K562 (cell line): ENCODE measurements at regions not wholly inside any gene's neighbourhood (a gene's known extent, or its start where the extent isn't known, plus 50 kb on each side); places are given as distances from the start of the nearest gene placed in this dataset.

ENCODE experiments used
- ATF7 ChIP-seq: fragments of 450-650 bp; IDR thresholded peaks from 2 replicates; pipeline ENCODE4 v1.7.1; 2014; ENCODE audit warnings: mild to moderate bottlenecking, moderate library complexity
- HDGF ChIP-seq: fragments of 450-650 bp; IDR thresholded peaks from 2 replicates; pipeline ENCODE4 v1.6.1; 2016
- HNRNPH1 ChIP-seq: fragments of 200-400 bp; formaldehyde crosslinking; optimal IDR thresholded peaks from 2 replicates; pipeline ENCODE3; 2017; ENCODE audit warnings: low read depth, mild to moderate bottlenecking, low read length, moderate library complexity
- KLF16 ChIP-seq: IDR thresholded peaks from 2 replicates; pipeline ENCODE4 v1.6.1; 2016; ENCODE audit warnings: antibody characterized with exemption
- MTF1 ChIP-seq: fragments of 250-450 bp; sonication (Bioruptor Pico); IDR thresholded peaks from 2 replicates; pipeline ENCODE4 v1.9.0; 2021; ENCODE audit warnings: moderate library complexity, mild to moderate bottlenecking, inconsistent platforms, borderline replicate concordance
- NCOA4 ChIP-seq: fragments of 450-650 bp; IDR thresholded peaks from 2 replicates; pipeline ENCODE4 v1.6.1; 2018; ENCODE audit warnings: mild to moderate bottlenecking; ENCODE audit not compliant: partially characterized antibody
- RERE ChIP-seq: sonication (generic); formaldehyde crosslinking; IDR thresholded peaks from 2 replicates; pipeline ENCODE4 v1.8.0; 2023; ENCODE audit warnings: missing genetic modification reagents, mild to moderate bottlenecking, borderline replicate concordance
- SIN3B ChIP-seq: fragments of 450-650 bp; IDR thresholded peaks from 2 replicates; pipeline ENCODE4 v1.6.1; 2017; ENCODE audit warnings: low read depth, mild to moderate bottlenecking, moderate library complexity
- SMARCA4 ChIP-seq: fragments of 450-650 bp; IDR thresholded peaks from 2 replicates; pipeline ENCODE4 v1.6.1; 2016
- SOX6 ChIP-seq: fragments of 450-650 bp; IDR thresholded peaks from 2 replicates; pipeline ENCODE4 v1.6.1; 2014; ENCODE audit warnings: mild to moderate bottlenecking
- TARDBP ChIP-seq: fragments of 450-650 bp; IDR thresholded peaks from 2 replicates; pipeline ENCODE4 v1.6.1; 2016
- ZNF124 ChIP-seq: sonication (generic); formaldehyde crosslinking; IDR thresholded peaks from 2 replicates; pipeline ENCODE4 v1.8.1; 2022; ENCODE audit warnings: missing genetic modification reagents
- ZNF143 ChIP-seq: sonication (generic); formaldehyde crosslinking; IDR thresholded peaks from 2 replicates; pipeline ENCODE4 v1.9.0; 2022; ENCODE audit warnings: mild to moderate bottlenecking, missing genetic modification reagents
- ZNF24 ChIP-seq: fragments of 450-650 bp; IDR thresholded peaks from 2 replicates; pipeline ENCODE4 v1.6.1; 2016
- ZNF263 ChIP-seq: sonication (generic); formaldehyde crosslinking; IDR thresholded peaks from 2 replicates; pipeline ENCODE4 v1.8.0; 2022; ENCODE audit warnings: mild to moderate bottlenecking, missing genetic modification reagents, borderline replicate concordance

- peak; percentile 74; the same call in 1 of the 2 replicates for TF ChIP-seq ATF7
- no peak for TF ChIP-seq HDGF
- no peak for TF ChIP-seq RERE (CRISPR knock-in tag)
- 0 out of 2 replicates have a peak, but pooled peaks have one; percentile 42 for TF ChIP-seq ZNF24
- no peak for TF ChIP-seq ZNF143 (CRISPR knock-in tag)
- TF ChIP-seq NCOA4, result no peak
- TF ChIP-seq MTF1 (CRISPR knock-in tag), result no peak
- no peak for TF ChIP-seq SIN3B
- TF ChIP-seq SOX6, result peak; percentile 68
- peak; percentile 95 for TF ChIP-seq SMARCA4
- TF ChIP-seq ZNF263 (CRISPR knock-in tag), result no peak
- peak; percentile 40; the same call in 1 of the 2 replicates for TF ChIP-seq KLF16
- TF ChIP-seq HNRNPH1, result no peak
- TF ChIP-seq TARDBP, result no peak
- no peak for TF ChIP-seq ZNF124 (CRISPR knock-in tag)
These were observed 83.3 kb upstream of the MED13L start (continued) for GRCh38 chr12:116360579-116361413.
